GM23338 (cell line): ENCODE measurements at regions not wholly inside any gene's neighbourhood (a gene's known extent, or its start where the extent isn't known, plus 50 kb on each side); places are given as distances from the start of the nearest gene placed in this dataset.

Experiments
- ATAC-seq: fragments of 200-7000 bp; cut with Tn5 transposase; 3 replicates; pipeline ENCODE4 v1.9.1; 2020
- DNase-seq: peaks from one replicate; pipeline ENCODE4 v3.0.0-alpha.2; 2015; ENCODE audit warnings: low spot score
- H2AFZ ChIP-seq: fragments of 200-600 bp; sonication (generic); 2 replicates; pipeline ENCODE4 v1.8.0; 2016; ENCODE audit warnings: antibody characterized with exemption, mild to moderate bottlenecking, moderate library complexity
- H3F3A ChIP-seq: fragments of 200-600 bp; sonication (generic); replicated peaks from 2 replicates; pipeline ENCODE4 v1.8.0; 2017; ENCODE audit warnings: antibody characterized with exemption, mixed run types, low read depth
- H3K27ac ChIP-seq: fragments of 200-600 bp; sonication (generic); 2 replicates; pipeline ENCODE4 v1.6.1; 2016; ENCODE audit warnings: low read depth
- H3K27me3 ChIP-seq: fragments of 200-600 bp; sonication (generic); 2 replicates; pipeline ENCODE4 v1.8.0; 2016; ENCODE audit warnings: mild to moderate bottlenecking, mixed run types, moderate library complexity; ENCODE audit not compliant: insufficient read depth
- H3K36me3 ChIP-seq: fragments of 200-600 bp; sonication (generic); 2 replicates; pipeline ENCODE4 v1.8.0; 2016; ENCODE audit warnings: mild to moderate bottlenecking; ENCODE audit not compliant: insufficient read depth
- H3K4me1 ChIP-seq: fragments of 200-600 bp; sonication (generic); 2 replicates; pipeline ENCODE4 v1.8.0; 2016; ENCODE audit warnings: mild to moderate bottlenecking, moderate library complexity; ENCODE audit not compliant: insufficient read depth
- H3K4me2 ChIP-seq: fragments of 200-600 bp; sonication (generic); 2 replicates; pipeline ENCODE4 v1.7.1; 2017; ENCODE audit warnings: mixed run types
- H3K4me3 ChIP-seq: fragments of 200-600 bp; sonication (generic); 2 replicates; pipeline ENCODE4 v1.6.1; 2016; ENCODE audit warnings: mixed run types
- H3K79me2 ChIP-seq: fragments of 200-600 bp; sonication (generic); replicated peaks from 2 replicates; pipeline ENCODE4 v1.8.0; 2017; ENCODE audit warnings: mild to moderate bottlenecking; ENCODE audit not compliant: insufficient read depth
- H3K9me2 ChIP-seq: fragments of 200-600 bp; sonication (generic); 2 replicates; pipeline ENCODE4 v1.8.0; 2017; ENCODE audit not compliant: insufficient read depth
- H4K20me1 ChIP-seq: fragments of 200-600 bp; sonication (generic); replicated peaks from 2 replicates; pipeline ENCODE4 v1.8.0; 2017; ENCODE audit warnings: mild to moderate bottlenecking; ENCODE audit not compliant: insufficient read depth
- H3K27ac Mint-ChIP-seq: 2 replicates; pipeline ENCODE4 v1.8.0; 2020; ENCODE audit warnings: inconsistent platforms, mild to moderate bottlenecking, moderate library complexity, mixed read lengths
- H3K27me3 Mint-ChIP-seq: 3 replicates; pipeline ENCODE4 v1.8.0; 2022; ENCODE audit warnings: low read depth, mild to moderate bottlenecking, moderate library complexity, mixed read lengths, inconsistent platforms; ENCODE audit not compliant: insufficient read depth, poor library complexity
- H3K36me3 Mint-ChIP-seq: 3 replicates; pipeline ENCODE4 v1.8.0; 2021; ENCODE audit warnings: low read depth, mild to moderate bottlenecking, inconsistent platforms, moderate library complexity, mixed read lengths
- H3K4me1 Mint-ChIP-seq: 3 replicates; pipeline ENCODE4 v1.8.0; 2020; ENCODE audit warnings: mild to moderate bottlenecking, inconsistent platforms, mixed read lengths
- H3K4me3 Mint-ChIP-seq: 3 replicates; pipeline ENCODE4 v1.8.0; 2021; ENCODE audit warnings: moderate library complexity, mild to moderate bottlenecking, inconsistent platforms, mixed read lengths
- H3K9me3 Mint-ChIP-seq: 3 replicates; pipeline ENCODE4 v1.8.0; 2020; ENCODE audit warnings: moderate library complexity, mild to moderate bottlenecking, inconsistent platforms, mixed read lengths
- CREB1 ChIP-seq: fragments of 250-450 bp; sonication (Bioruptor Pico); IDR thresholded peaks from 2 replicates; pipeline ENCODE4 v1.5.0; 2020; ENCODE audit warnings: low read depth, mild to moderate bottlenecking, moderate library complexity
- ETS1 ChIP-seq: IDR thresholded peaks from 2 replicates; pipeline ENCODE4 v1.6.1; 2016; ENCODE audit warnings: antibody characterized with exemption
- EZH2 ChIP-seq: fragments of 200-600 bp; sonication (generic); IDR thresholded peaks from one replicate; pipeline ENCODE4 v1.8.0; 2017; ENCODE audit warnings: antibody characterized with exemption, mild to moderate bottlenecking, low read depth; ENCODE audit not compliant: unreplicated experiment
- EZH2phosphoT487 ChIP-seq: fragments of 200-600 bp; sonication (generic); IDR thresholded peaks from one replicate; pipeline ENCODE4 v1.8.1; 2018; ENCODE audit warnings: antibody characterized with exemption; ENCODE audit not compliant: unreplicated experiment
- JUNB ChIP-seq: IDR thresholded peaks from one replicate; pipeline ENCODE4 v1.6.1; 2016; ENCODE audit warnings: antibody characterized with exemption; ENCODE audit not compliant: unreplicated experiment
- POLR2AphosphoS5 ChIP-seq: IDR thresholded peaks from 2 replicates; pipeline ENCODE4 v1.6.1; 2016; ENCODE audit warnings: antibody characterized with exemption, low read depth
- REST ChIP-seq: IDR thresholded peaks from one replicate; pipeline ENCODE4 v1.6.1; 2018; ENCODE audit warnings: antibody characterized with exemption; ENCODE audit not compliant: unreplicated experiment
- STAT1 ChIP-seq: IDR thresholded peaks from one replicate; pipeline ENCODE4 v1.6.1; 2016; ENCODE audit warnings: antibody characterized with exemption; ENCODE audit not compliant: unreplicated experiment
- ZNF331 ChIP-seq: fragments of 250-450 bp; sonication (Bioruptor Pico); IDR thresholded peaks from 2 replicates; pipeline ENCODE4 v1.5.0; 2020; ENCODE audit warnings: low read depth, mild to moderate bottlenecking, moderate library complexity
- ZNF462 ChIP-seq: fragments of 250-450 bp; sonication (Bioruptor Pico); IDR thresholded peaks from 2 replicates; pipeline ENCODE4 v1.5.0; 2020; ENCODE audit warnings: mild to moderate bottlenecking, moderate library complexity

GRCh38 chr14:97798176-97798575, 1001.0 kb downstream of the VRK1 start:
- no peak overlapping the region for H3K4me3 ChIP-seq
- no peak overlapping the region for H3K27ac ChIP-seq
- Mint-ChIP-seq H3K36me3 (no peaks in the 10 kb centered on the region), H3K27ac (no peak overlapping the region), H3K9me3 (peaks cover 2% of the 10 kb centered on the region; the same call in 1 of the 3 replicates), H3K4me1 (no peaks in the 10 kb centered on the region; the same call in 2 of the 3 replicates), H3K4me3 (no peak overlapping the region), H3K27me3 (peaks cover 4% of the 10 kb centered on the region)
- H4K20me1 ChIP-seq: no peaks in the 10 kb centered on the region
- no peak for ATAC-seq
- H3K27me3 ChIP-seq: no peaks in the 10 kb centered on the region
- H3K79me2 ChIP-seq: no peaks in the 10 kb centered on the region
- no peaks in the 10 kb centered on the region for H3F3A ChIP-seq
- no peak for DNase-seq
- H3K36me3 ChIP-seq: no peaks in the 10 kb centered on the region
- no peak overlapping the region for H3K4me2 ChIP-seq
- no peaks in the 10 kb centered on the region for H3K4me1 ChIP-seq
- no peak overlapping the region for H2AFZ ChIP-seq
- TF ChIP-seq ZNF331 (CRISPR knock-in tag): no peak
- TF ChIP-seq JUNB: no peak
- TF ChIP-seq ETS1: no peak
- no peak for TF ChIP-seq STAT1
- no peak for TF ChIP-seq CREB1 (CRISPR knock-in tag)
- TF ChIP-seq EZH2: no peak
- no peak for TF ChIP-seq ZNF462 (CRISPR knock-in tag)
- no peak for TF ChIP-seq POLR2AphosphoS5
- TF ChIP-seq REST: no peak
- no peak for TF ChIP-seq EZH2phosphoT487
- H3K9me2 ChIP-seq: peaks cover 11% of the 10 kb centered on the region; the same call in 1 of the 2 replicates
